WERI-Rb-1 (cell line): ENCODE measurements at regions not wholly inside any gene's neighbourhood (a gene's known extent, or its start where the extent isn't known, plus 50 kb on each side); places are given as distances from the start of the nearest gene placed in this dataset.

ENCODE experiments used
- DNase-seq: peaks from one replicate; pipeline ENCODE4 v3.0.0-alpha.2; 2020
- H3K27ac ChIP-seq: fragments of 250-450 bp; sonication (Bioruptor Pico); 2 replicates; pipeline ENCODE4 v1.5.1; 2020; ENCODE audit warnings: mild to moderate bottlenecking, moderate library complexity
- H3K27me3 ChIP-seq: fragments of 250-450 bp; sonication (Bioruptor Pico); 2 replicates; pipeline ENCODE4 v1.5.1; 2021; ENCODE audit warnings: mild to moderate bottlenecking, low read depth, moderate library complexity; ENCODE audit not compliant: insufficient read depth, severe bottlenecking
- H3K36me3 ChIP-seq: fragments of 250-450 bp; sonication (Bioruptor Pico); 2 replicates; pipeline ENCODE4 v1.5.1; 2020; ENCODE audit warnings: mild to moderate bottlenecking, moderate library complexity
- H3K4me3 ChIP-seq: 2 replicates; pipeline ENCODE4 v1.5.1; 2011; ENCODE audit warnings: low read depth, mild to moderate bottlenecking, control low read depth, low read length
- H3K9me3 ChIP-seq: fragments of 250-450 bp; sonication (Bioruptor Pico); 2 replicates; pipeline ENCODE4 v1.5.1; 2021; ENCODE audit warnings: mild to moderate bottlenecking, moderate library complexity; ENCODE audit not compliant: severe bottlenecking
- CTCF ChIP-seq: IDR thresholded peaks from 2 replicates; pipeline ENCODE4 v1.5.1; 2011; ENCODE audit warnings: low read depth, mild to moderate bottlenecking, control low read depth, inconsistent platforms, low read length

GRCh38 chr7:136303162-136303561 is 326.0 kb upstream of the MTPN start:
- H3K27ac ChIP-seq: no peak overlapping the region
- DNase-seq: no peak
- H3K27me3 ChIP-seq: no peaks in the 10 kb centered on the region
- H3K9me3 ChIP-seq: no peaks in the 10 kb centered on the region
- no peaks in the 10 kb centered on the region for H3K36me3 ChIP-seq
- no peak overlapping the region for H3K4me3 ChIP-seq
- no peak for TF ChIP-seq CTCF

GRCh38 chr7:136302049-136302448 is 324.9 kb upstream of the MTPN start:
- no peak for TF ChIP-seq CTCF
- Histone ChIP-seq H3K4me3 (no peak overlapping the region), H3K36me3 (no peaks in the 10 kb centered on the region), H3K9me3 (no peaks in the 10 kb centered on the region), H3K27ac (no peak overlapping the region), H3K27me3 (no peaks in the 10 kb centered on the region)
- DNase-seq: no peak

- no peak for DNase-seq
- TF ChIP-seq CTCF: peak; percentile 46; the same call in 1 of the 2 replicates
- H3K36me3 ChIP-seq: no peaks in the 10 kb centered on the region
- H3K4me3 ChIP-seq: no peak overlapping the region
- H3K27ac ChIP-seq: no peak overlapping the region
- no peaks in the 10 kb centered on the region for H3K9me3 ChIP-seq
- no peaks in the 10 kb centered on the region for H3K27me3 ChIP-seq
Observed at GRCh38 chr7:136294977-136295376, 317.8 kb upstream of the MTPN start.

- Histone ChIP-seq H3K36me3 (no peaks in the 10 kb centered on the region), H3K27ac (no peak overlapping the region), H3K27me3 (no peaks in the 10 kb centered on the region), H3K4me3 (no peak overlapping the region), H3K9me3 (no peaks in the 10 kb centered on the region)
- DNase-seq: no peak
- TF ChIP-seq CTCF: no peak
Observed at GRCh38 chr7:136293841-136294391, 316.8 kb upstream of the MTPN start.

GRCh38 chr7:136293272-136293671 is 316.1 kb upstream of the MTPN start:
- no peak for DNase-seq
- TF ChIP-seq CTCF: no peak
- Histone ChIP-seq H3K4me3 (no peak overlapping the region), H3K9me3 (no peaks in the 10 kb centered on the region), H3K27me3 (no peaks in the 10 kb centered on the region), H3K36me3 (no peaks in the 10 kb centered on the region), H3K27ac (no peak overlapping the region)

- no peak overlapping the region for H3K27ac ChIP-seq
- TF ChIP-seq CTCF: no peak
- no peaks in the 10 kb centered on the region for H3K9me3 ChIP-seq
- no peaks in the 10 kb centered on the region for H3K27me3 ChIP-seq
- no peak overlapping the region for H3K4me3 ChIP-seq
- no peaks in the 10 kb centered on the region for H3K36me3 ChIP-seq
- no peak for DNase-seq
Observed at GRCh38 chr7:136292365-136292764, 315.2 kb upstream of the MTPN start.
